ENCODE measurements at regions not wholly inside any gene's neighbourhood (a gene's known extent, or its start where the extent isn't known, plus 50 kb on each side); places are given as distances from the start of the nearest gene placed in this dataset.

DNA sequence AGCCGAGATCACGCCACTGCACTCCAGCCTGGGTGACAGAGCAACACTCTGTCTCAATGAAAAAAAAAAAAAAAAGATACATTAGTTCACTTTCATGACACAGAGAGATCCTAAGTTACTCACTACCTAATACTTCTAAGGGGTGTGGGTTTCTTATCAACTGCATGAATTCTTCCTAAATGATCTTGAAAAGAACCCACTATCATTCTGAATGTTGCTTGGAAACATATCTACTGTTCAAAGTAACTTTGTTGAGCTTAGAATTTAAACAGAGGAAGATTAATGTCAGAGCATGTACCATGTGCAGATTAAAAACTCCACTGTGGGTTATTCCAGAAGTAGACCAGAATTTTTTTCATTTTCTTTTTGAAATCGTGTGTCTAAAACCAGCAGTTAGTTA, 241.5 kb downstream of the LTN1 start:
- H3K4me3 ChIP-seq: no peak overlapping the region
- no peaks in the 10 kb centered on the region for H3K79me2 ChIP-seq (ENCODE audit: insufficient read depth)
- H3K27me3 ChIP-seq (replicated peaks; ENCODE audit: insufficient read depth): no peaks in the 10 kb centered on the region
- H3K4me2 ChIP-seq (ENCODE audit: unreplicated experiment): no peak overlapping the region
- in situ Hi-C loops (cut with MboI): no loop called here
- H3F3A ChIP-seq (ENCODE audit: insufficient read depth): 0 out of 2 replicates have a peak, but pooled peaks cover 8% of the 10 kb centered on the region
- TF ChIP-seq EZH2 (IDR thresholded peaks at IDR 0.05; ENCODE audit: insufficient read depth, poor library complexity, severe bottlenecking) (no peak), EZH2phosphoT487 (IDR thresholded peaks at IDR 0.05; ENCODE audit: insufficient read depth, low read depth) (no peak)
- H3K4me1 ChIP-seq (ENCODE audit: insufficient read depth): peaks cover 17% of the 10 kb centered on the region
- H2AFZ ChIP-seq: no peak overlapping the region
- no peak overlapping the region for H3K9ac ChIP-seq
- H3K27ac ChIP-seq: no peak overlapping the region
- DNase-seq: no peak
- H3K9me2 ChIP-seq (ENCODE audit: insufficient read depth): no peaks in the 10 kb centered on the region
- H3K36me3 ChIP-seq (ENCODE audit: low read depth): no peaks in the 10 kb centered on the region
- 59 to 66% methylated on average over 2 to 3 of the region's 3 CpGs for WGBS, 2 experiments (ENCODE audit: low coverage in 1 of 2, low lambda C conversion rate in 2 of 2, missing lambda C conversion rate in 2 of 2)
- no peaks in the 10 kb centered on the region for H4K20me1 ChIP-seq (ENCODE audit: insufficient read depth)
- H3K9me3 ChIP-seq (ENCODE audit: low read depth): no peaks in the 10 kb centered on the region

DNA sequence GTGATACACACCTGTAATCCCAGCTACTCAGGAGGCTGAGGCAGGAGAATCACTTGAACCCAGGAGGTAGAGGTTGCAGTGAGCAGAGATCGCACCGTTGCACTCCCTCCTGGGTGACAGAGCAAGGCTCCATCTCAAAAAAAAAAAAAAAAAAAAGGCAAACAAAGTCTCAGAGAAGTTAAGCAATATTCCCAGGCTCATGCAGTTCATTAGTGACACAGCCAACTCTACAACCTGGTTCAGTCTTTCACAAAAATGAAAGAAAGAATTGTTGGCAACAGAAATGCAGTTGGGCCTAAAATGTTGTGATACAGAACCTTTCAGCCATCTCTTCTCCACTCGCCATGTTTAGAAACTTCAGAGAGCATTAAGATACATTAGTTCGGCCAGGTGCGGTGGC, 242.1 kb downstream of the LTN1 start:
- no peak overlapping the region for H3K4me3 ChIP-seq
- H3K27ac ChIP-seq: no peak overlapping the region
- 93 to 97% methylated on average over 5 of the region's 5 CpGs for WGBS, 2 experiments (ENCODE audit: low coverage in 1 of 2, low lambda C conversion rate in 2 of 2, missing lambda C conversion rate in 2 of 2)
- DNase-seq: no peak
- in situ Hi-C loops (cut with MboI): no loop called here
- H3K4me1 ChIP-seq (ENCODE audit: insufficient read depth): peaks cover 18% of the 10 kb centered on the region
- H2AFZ ChIP-seq: no peak overlapping the region
- no peak for TF ChIP-seq EZH2phosphoT487 (IDR thresholded peaks at IDR 0.05; ENCODE audit: insufficient read depth, low read depth)
- no peak for TF ChIP-seq EZH2 (IDR thresholded peaks at IDR 0.05; ENCODE audit: insufficient read depth, poor library complexity, severe bottlenecking)
- H3F3A ChIP-seq (ENCODE audit: insufficient read depth): 0 out of 2 replicates have a peak, but pooled peaks cover 8% of the 10 kb centered on the region
- no peaks in the 10 kb centered on the region for H4K20me1 ChIP-seq (ENCODE audit: insufficient read depth)
- H3K9me3 ChIP-seq (ENCODE audit: low read depth): no peaks in the 10 kb centered on the region
- no peaks in the 10 kb centered on the region for H3K36me3 ChIP-seq (ENCODE audit: low read depth)
- no peaks in the 10 kb centered on the region for H3K27me3 ChIP-seq (replicated peaks; ENCODE audit: insufficient read depth)
- H3K79me2 ChIP-seq (ENCODE audit: insufficient read depth): no peaks in the 10 kb centered on the region
- no peak overlapping the region for H3K9ac ChIP-seq
- H3K4me2 ChIP-seq (ENCODE audit: unreplicated experiment): no peak overlapping the region
- H3K9me2 ChIP-seq (ENCODE audit: insufficient read depth): no peaks in the 10 kb centered on the region

DNA sequence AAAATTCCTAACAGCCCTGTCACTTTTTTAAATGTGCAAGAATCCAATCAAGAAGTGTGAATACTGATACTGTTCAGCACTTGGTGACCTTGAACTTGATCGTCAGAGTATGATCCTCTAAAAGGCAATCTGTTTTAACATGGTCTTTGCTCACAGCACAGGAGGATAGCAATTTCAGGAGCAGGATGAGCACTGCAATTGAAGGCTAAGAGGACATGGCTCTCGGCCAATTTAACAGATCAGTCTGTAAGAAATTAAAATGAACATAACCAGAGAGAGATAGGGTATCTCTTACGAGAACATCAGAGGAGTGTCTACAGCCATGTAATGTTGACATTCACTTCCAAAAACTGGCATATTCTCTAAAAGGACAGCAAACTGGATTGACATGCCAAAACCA, 243.1 kb downstream of the LTN1 start:
- 62 to 63% methylated on average over 3 of the region's 3 CpGs for WGBS, 2 experiments (ENCODE audit: low coverage in 1 of 2, low lambda C conversion rate in 2 of 2, missing lambda C conversion rate in 2 of 2)
- in situ Hi-C loops (cut with MboI): loop anchor here (10.0 kb wide), 3 partner anchors 415 to 1045 kb away; no protein-coding TSS in a partner anchor
- TF ChIP-seq EZH2phosphoT487 (IDR thresholded peaks at IDR 0.05; ENCODE audit: insufficient read depth, low read depth) (no peak), EZH2 (IDR thresholded peaks at IDR 0.05; ENCODE audit: insufficient read depth, poor library complexity, severe bottlenecking) (no peak)

DNA sequence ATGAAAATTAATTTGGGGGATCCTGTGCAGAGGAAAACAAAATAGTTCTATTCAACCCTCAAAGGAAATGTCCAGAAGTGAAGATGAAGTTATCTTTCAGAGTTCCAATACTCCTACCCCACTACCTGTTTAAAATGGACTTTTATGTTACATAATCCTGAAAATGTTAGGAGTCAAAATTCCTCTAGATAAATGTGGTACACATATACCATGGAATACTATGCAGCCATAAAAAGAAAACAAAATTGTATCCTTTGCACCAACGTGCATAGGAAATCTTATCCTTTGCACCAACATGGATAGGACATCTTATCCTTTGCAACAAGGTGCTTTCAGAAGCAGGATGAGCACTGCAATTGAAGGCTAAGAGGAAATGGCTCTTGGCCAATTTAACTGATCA, 245.2 kb downstream of the LTN1 start:
- no peaks in the 10 kb centered on the region for H3F3A ChIP-seq (ENCODE audit: insufficient read depth)
- H3K4me3 ChIP-seq: no peak overlapping the region
- H3K36me3 ChIP-seq (ENCODE audit: low read depth): no peaks in the 10 kb centered on the region
- H3K9me2 ChIP-seq (ENCODE audit: insufficient read depth): no peaks in the 10 kb centered on the region
- 57 to 65% methylated on average over 1 of the region's 1 CpG for WGBS, 2 experiments (ENCODE audit: low coverage in 1 of 2, low lambda C conversion rate in 2 of 2, missing lambda C conversion rate in 2 of 2)
- H3K4me2 ChIP-seq (ENCODE audit: unreplicated experiment): no peak overlapping the region
- in situ Hi-C loops (cut with MboI): loop anchor here (10.0 kb wide), 3 partner anchors 413 to 1043 kb away; no protein-coding TSS in a partner anchor
- no peak overlapping the region for H2AFZ ChIP-seq
- TF ChIP-seq EZH2 (IDR thresholded peaks at IDR 0.05; ENCODE audit: insufficient read depth, poor library complexity, severe bottlenecking): no peak
- no peak for TF ChIP-seq EZH2phosphoT487 (IDR thresholded peaks at IDR 0.05; ENCODE audit: insufficient read depth, low read depth)
- DNase-seq: no peak
- no peak overlapping the region for H3K9ac ChIP-seq
- H3K4me1 ChIP-seq (ENCODE audit: insufficient read depth): peaks cover 13% of the 10 kb centered on the region
- H3K27ac ChIP-seq: no peak overlapping the region
- no peaks in the 10 kb centered on the region for H3K79me2 ChIP-seq (ENCODE audit: insufficient read depth)
- no peaks in the 10 kb centered on the region for H3K9me3 ChIP-seq (ENCODE audit: low read depth)
- H3K27me3 ChIP-seq (replicated peaks; ENCODE audit: insufficient read depth): no peaks in the 10 kb centered on the region
- no peaks in the 10 kb centered on the region for H4K20me1 ChIP-seq (ENCODE audit: insufficient read depth)

More for the DNA sequence above, 243.1 kb downstream of the LTN1 start:
- H3K9me3 ChIP-seq (ENCODE audit: low read depth): no peaks in the 10 kb centered on the region
- H2AFZ ChIP-seq: 0 out of 2 replicates have a peak overlapping the region, but pooled peaks have one; percentile 39
- H3K36me3 ChIP-seq (ENCODE audit: low read depth): no peaks in the 10 kb centered on the region
- H3K9me2 ChIP-seq (ENCODE audit: insufficient read depth): no peaks in the 10 kb centered on the region
- no peaks in the 10 kb centered on the region for H3K27me3 ChIP-seq (replicated peaks; ENCODE audit: insufficient read depth)
- 0 out of 2 replicates have a peak, but pooled peaks cover 8% of the 10 kb centered on the region for H3F3A ChIP-seq (ENCODE audit: insufficient read depth)
- no peak overlapping the region for H3K27ac ChIP-seq
- H3K4me3 ChIP-seq: no peak overlapping the region
- no peak for DNase-seq
- peaks cover 17% of the 10 kb centered on the region for H3K4me1 ChIP-seq (ENCODE audit: insufficient read depth)
- no peak overlapping the region for H3K9ac ChIP-seq
- no peak overlapping the region for H3K4me2 ChIP-seq (ENCODE audit: unreplicated experiment)
- H3K79me2 ChIP-seq (ENCODE audit: insufficient read depth): no peaks in the 10 kb centered on the region
- H4K20me1 ChIP-seq (ENCODE audit: insufficient read depth): no peaks in the 10 kb centered on the region

Data from GM23248 (cell line).